Right lobe of liver (tissue), 4 donors: ENCODE measurements at regions not wholly inside any gene's neighbourhood (a gene's known extent, or its start where the extent isn't known, plus 50 kb on each side); places are given as distances from the start of the nearest gene placed in this dataset.

Source experiments
- POLR2A ChIP-seq: fragments of 450-650 bp; IDR thresholded peaks from one replicate; pipeline ENCODE4 v1.6.1; 2017; ENCODE audit warnings: antibody characterized with exemption, mild to moderate bottlenecking
- TF ChIP-seq, protein P1 (sequence below), 4 donors: fragments of 200-600 bp in 3 of 4; fragments of 450-650 bp in 1 of 4; IDR thresholded peaks; one replicate each; pipeline versions ENCODE4 v1.5.1 to v1.8.0; 2016 to 2022; ENCODE audit warnings: antibody characterized with exemption in 4 of 4, mild to moderate bottlenecking in 2 of 4
- donor health status: DM: no; HTN: no; CAD: no.
- donor health status: DM: no; HTN: no; CAD: no.
- donor health status: DM: no; HTN: yes; CAD: no.

DNA sequence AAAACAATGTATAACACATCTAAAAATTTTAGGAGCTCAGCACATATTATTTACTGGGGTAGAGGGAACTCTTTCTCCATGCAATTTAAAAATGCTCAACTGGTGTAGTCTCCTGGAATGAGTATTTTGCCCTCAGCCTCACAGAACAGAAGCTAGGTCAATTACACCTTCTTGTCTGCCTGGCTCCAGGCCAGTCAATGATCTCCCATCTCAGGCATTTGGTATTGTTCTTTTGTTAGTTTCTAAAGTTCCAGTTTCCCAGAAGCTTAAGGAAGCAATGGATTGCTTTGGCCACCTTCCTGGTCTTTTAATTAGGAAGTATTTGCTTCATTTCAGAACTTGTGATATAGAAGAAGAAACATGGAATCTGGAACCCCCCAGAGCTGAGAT, 360.3 kb upstream of the ASIC2 start:
- TF ChIP-seq, protein P1, sequence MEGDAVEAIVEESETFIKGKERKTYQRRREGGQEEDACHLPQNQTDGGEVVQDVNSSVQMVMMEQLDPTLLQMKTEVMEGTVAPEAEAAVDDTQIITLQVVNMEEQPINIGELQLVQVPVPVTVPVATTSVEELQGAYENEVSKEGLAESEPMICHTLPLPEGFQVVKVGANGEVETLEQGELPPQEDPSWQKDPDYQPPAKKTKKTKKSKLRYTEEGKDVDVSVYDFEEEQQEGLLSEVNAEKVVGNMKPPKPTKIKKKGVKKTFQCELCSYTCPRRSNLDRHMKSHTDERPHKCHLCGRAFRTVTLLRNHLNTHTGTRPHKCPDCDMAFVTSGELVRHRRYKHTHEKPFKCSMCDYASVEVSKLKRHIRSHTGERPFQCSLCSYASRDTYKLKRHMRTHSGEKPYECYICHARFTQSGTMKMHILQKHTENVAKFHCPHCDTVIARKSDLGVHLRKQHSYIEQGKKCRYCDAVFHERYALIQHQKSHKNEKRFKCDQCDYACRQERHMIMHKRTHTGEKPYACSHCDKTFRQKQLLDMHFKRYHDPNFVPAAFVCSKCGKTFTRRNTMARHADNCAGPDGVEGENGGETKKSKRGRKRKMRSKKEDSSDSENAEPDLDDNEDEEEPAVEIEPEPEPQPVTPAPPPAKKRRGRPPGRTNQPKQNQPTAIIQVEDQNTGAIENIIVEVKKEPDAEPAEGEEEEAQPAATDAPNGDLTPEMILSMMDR (IDR thresholded peaks at IDR 0.05) = no peak
- no peak for TF ChIP-seq POLR2A
